Nephron (organoid): ENCODE measurements at regions not wholly inside any gene's neighbourhood (a gene's known extent, or its start where the extent isn't known, plus 50 kb on each side); places are given as distances from the start of the nearest gene placed in this dataset.
"Not testable (repeated sequence)": the region's sequence is repeated elsewhere in the genome, so short reads cannot be mapped to it uniquely, and the experiment has no call there.

Source experiments
- H3K27ac Mint-ChIP-seq, 3 experiments: 2 replicates each; pipeline ENCODE4 v1.8.0; 2020; ENCODE audit warnings: mixed read lengths in 3 of 3, mild to moderate bottlenecking in 2 of 3, moderate library complexity in 1 of 3
- H3K27me3 Mint-ChIP-seq: 2 replicates; pipeline ENCODE4 v1.8.0; 2021; ENCODE audit warnings: low read depth, mild to moderate bottlenecking, moderate library complexity, mixed read lengths
- H3K36me3 Mint-ChIP-seq: 2 replicates; pipeline ENCODE4 v1.8.0; 2020; ENCODE audit warnings: low read depth, mixed read lengths
- H3K4me1 Mint-ChIP-seq: 2 replicates; pipeline ENCODE4 v1.8.0; 2020; ENCODE audit warnings: mixed read lengths
- H3K4me3 Mint-ChIP-seq, 3 experiments: 2 replicates each; pipeline ENCODE4 v1.8.0; 2020; ENCODE audit warnings: mild to moderate bottlenecking in 3 of 3, mixed read lengths in 3 of 3, moderate library complexity in 2 of 3
- H3K9me3 Mint-ChIP-seq: 2 replicates; pipeline ENCODE4 v1.8.0; 2020; ENCODE audit warnings: mixed read lengths
- TF ChIP-seq, protein P1 (sequence below), 3 experiments: fragments of 200-600 bp; sonication (generic); IDR thresholded peaks; one replicate each; pipeline ENCODE4 v1.5.0; 2021; ENCODE audit warnings: antibody characterized with exemption in 3 of 3; ENCODE audit not compliant: unreplicated experiment in 3 of 3

DNA sequence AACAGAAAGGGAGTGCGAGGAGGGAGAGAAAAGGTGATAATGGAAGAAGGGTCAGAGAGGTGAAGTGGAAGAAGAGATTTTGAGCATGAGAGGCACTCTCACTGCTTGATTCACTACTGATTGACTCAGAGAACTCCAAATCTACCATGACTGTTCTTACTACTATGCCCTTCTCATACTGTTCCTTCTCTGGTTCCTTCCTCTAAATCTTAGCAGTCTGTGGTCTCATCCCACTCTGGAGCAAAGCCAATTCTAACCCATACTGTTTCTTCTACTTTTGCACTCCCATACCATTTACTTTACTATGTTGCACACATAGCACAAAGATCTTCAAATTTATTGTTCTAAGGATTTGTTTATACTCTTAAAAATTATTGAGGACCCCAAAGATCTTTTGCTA lies 100.8 kb downstream of the DTWD1 start:
- Mint-ChIP-seq H3K27me3 (no peaks in the 10 kb centered on the region), H3K4me1 (peaks cover 30% of the 10 kb centered on the region), H3K4me3 (no peak overlapping the region), H3K9me3 (peaks cover 11% of the 10 kb centered on the region), H3K27ac (peak overlapping the region in 1 of 3 experiments; percentile 17), H3K36me3 (peaks cover 3% of the 10 kb centered on the region)
- TF ChIP-seq, protein P1, sequence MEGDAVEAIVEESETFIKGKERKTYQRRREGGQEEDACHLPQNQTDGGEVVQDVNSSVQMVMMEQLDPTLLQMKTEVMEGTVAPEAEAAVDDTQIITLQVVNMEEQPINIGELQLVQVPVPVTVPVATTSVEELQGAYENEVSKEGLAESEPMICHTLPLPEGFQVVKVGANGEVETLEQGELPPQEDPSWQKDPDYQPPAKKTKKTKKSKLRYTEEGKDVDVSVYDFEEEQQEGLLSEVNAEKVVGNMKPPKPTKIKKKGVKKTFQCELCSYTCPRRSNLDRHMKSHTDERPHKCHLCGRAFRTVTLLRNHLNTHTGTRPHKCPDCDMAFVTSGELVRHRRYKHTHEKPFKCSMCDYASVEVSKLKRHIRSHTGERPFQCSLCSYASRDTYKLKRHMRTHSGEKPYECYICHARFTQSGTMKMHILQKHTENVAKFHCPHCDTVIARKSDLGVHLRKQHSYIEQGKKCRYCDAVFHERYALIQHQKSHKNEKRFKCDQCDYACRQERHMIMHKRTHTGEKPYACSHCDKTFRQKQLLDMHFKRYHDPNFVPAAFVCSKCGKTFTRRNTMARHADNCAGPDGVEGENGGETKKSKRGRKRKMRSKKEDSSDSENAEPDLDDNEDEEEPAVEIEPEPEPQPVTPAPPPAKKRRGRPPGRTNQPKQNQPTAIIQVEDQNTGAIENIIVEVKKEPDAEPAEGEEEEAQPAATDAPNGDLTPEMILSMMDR (IDR thresholded peaks at IDR 0.05; ENCODE audit: unreplicated experiment in 3 of 3): no peak

DNA sequence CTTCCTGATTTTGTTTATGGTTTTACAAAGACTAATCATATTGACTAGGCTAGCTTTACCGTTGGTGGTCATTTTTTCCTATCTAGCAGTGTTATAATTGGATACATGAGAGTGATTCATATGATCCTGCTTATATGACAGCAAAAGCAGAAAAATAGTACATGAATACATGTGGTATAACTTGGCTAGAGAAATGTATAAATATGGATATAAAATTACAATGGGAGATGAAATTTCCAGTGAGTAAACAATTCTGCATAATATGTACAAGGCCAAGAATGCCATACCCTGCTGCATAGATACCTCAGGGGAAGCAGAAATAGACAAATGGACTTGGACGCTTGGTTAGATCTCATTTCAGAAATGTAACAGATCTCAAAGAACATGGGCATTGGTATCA lies 103.1 kb downstream of the DTWD1 start:
- H3K36me3 Mint-ChIP-seq: peaks cover 3% of the 10 kb centered on the region
- no peak overlapping the region for H3K4me3 Mint-ChIP-seq
- no peak overlapping the region for H3K27ac Mint-ChIP-seq
- H3K27me3 Mint-ChIP-seq: no peaks in the 10 kb centered on the region
- peaks cover 34% of the 10 kb centered on the region for H3K4me1 Mint-ChIP-seq
- TF ChIP-seq, protein P1 (IDR thresholded peaks at IDR 0.05; ENCODE audit: unreplicated experiment in 3 of 3): no peak
- peaks cover 25% of the 10 kb centered on the region for H3K9me3 Mint-ChIP-seq

DNA sequence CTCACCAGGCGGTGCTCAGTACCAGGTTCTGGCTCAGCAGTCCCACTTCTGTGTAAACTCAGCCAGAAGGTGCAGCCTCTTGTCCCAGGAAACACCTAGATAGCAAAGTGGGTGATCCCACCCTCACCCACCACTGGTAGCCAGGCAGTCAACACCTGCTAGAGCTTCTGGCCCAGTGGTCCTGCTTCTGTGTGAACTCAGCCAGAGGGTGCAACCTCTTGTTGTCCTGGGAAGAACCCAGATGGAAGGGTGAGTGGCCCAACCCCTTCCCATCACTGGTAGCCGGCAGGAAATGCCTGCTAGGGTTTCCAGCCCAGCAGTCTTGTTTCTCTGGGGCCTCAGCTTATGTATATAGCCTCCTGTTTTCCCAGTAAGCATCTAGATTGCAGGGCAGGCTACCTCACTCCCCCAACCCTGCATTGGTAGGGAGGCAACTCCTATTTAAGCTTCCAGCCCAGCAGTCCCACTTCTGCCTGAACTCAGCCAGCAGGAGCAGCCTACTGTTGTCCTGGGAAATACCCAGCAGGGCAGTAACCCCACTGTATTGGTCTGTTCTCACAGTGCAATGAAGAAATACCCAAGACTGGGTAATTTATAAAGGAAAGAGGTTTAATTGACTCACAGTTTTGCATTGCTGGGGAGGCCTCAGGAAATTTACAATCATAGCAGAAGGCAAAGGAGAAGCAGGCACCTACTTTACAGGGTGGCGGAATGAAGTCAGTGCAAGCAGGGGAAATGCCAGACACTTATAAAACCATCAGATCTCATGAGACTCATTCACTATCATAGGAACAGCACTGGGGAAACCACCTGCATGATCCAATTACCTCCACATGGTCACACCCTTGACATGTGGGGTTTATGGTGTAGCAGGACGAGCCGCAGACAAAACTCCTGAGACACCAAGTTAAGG lies 110.6 kb downstream of the DTWD1 start:
- Mint-ChIP-seq H3K4me3 (no peak overlapping the region), H3K9me3 (peaks cover 37% of the 10 kb centered on the region), H3K4me1 (peaks cover 13% of the 10 kb centered on the region), H3K36me3 (peaks cover under 1% of the 10 kb centered on the region), H3K27ac (no peak overlapping the region), H3K27me3 (no peaks in the 10 kb centered on the region)
- TF ChIP-seq, protein P1 (IDR thresholded peaks at IDR 0.05; ENCODE audit: unreplicated experiment in 3 of 3): no peak

DNA sequence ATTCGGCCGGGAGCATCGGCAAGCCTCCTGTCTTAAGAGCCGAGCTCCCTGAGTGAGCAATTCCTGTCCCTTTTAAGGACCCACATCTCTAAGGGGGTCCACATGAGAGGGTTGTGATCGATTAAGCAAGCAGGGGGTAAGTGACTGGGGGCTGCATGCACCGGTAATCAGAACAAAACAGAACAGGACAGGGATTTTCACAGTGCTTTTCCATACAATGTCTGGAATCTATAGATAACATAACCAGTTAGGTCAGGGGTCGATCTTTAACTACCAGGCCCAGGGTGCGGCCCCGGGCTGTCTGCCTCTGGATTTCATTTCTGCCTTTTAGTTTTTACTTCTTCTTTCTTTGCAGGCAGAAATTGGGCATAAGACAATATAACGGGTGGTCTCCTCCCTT lies 111.3 kb downstream of the DTWD1 start:
- H3K27ac Mint-ChIP-seq, H3K27me3 Mint-ChIP-seq, H3K36me3 Mint-ChIP-seq, H3K4me3 Mint-ChIP-seq: not testable (repeated sequence)
- peaks cover 33% of the 10 kb centered on the region for H3K9me3 Mint-ChIP-seq
- peaks cover 13% of the 10 kb centered on the region for H3K4me1 Mint-ChIP-seq

DNA sequence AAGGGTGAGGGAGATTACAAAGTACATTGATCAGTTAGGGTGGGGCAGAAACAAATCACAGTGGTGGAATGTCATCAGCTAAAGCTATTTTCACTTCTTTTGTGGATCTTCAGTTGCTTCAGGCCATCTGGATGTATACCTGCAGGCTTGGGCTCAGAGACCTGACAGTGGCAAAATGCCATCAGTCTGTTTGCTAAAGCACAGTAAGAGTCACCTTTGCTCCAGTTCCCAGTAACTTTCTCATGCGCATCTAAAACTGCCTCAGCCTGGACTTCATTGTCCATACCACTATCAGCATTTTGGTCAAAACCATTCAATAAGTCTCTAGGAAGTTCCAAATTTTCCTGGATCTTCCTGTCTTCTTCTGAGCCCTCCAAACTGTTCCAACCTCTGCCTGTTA lies 113.2 kb downstream of the DTWD1 start:
- not testable (repeated sequence) for H3K4me3 Mint-ChIP-seq, H3K27me3 Mint-ChIP-seq, H3K27ac Mint-ChIP-seq, H3K36me3 Mint-ChIP-seq, H3K4me1 Mint-ChIP-seq
- peaks cover 24% of the 10 kb centered on the region for H3K9me3 Mint-ChIP-seq

DNA sequence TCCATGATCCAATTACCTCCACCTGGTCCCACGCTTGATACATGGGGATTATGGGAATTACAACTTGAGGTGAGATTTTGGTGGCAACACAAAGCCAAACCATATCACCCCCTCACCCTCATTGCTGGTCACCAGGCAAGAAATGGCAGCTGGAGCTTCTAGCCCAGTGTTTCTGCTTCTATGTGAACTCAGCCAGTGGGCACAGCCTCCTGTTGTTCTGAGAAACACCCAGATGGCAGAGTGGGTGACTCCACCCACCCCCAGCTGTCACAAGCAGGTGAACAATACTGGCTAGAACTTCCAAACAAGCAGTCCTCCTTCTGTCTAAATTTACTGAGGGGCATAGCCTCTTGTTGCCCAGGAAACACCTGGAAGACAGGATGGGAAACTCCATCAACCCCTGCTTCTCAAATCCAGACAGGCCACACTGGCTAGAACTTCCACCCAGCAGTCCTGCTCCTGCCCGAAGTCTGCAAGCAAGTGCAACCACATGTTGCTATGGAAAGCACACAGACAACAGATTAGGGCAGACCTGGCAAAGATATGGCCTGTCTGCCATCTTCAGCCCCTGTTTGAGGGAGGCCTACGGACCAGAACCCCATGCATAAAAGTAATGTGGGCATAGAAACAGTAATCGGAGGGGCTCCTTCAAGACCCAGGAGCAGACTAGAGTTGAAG lies 114.1 kb downstream of the DTWD1 start:
- peaks cover 23% of the 10 kb centered on the region for H3K9me3 Mint-ChIP-seq
- no peaks in the 10 kb centered on the region for H3K27me3 Mint-ChIP-seq
- no peak overlapping the region for H3K4me3 Mint-ChIP-seq
- H3K4me1 Mint-ChIP-seq: no peaks in the 10 kb centered on the region
- TF ChIP-seq, protein P1 (IDR thresholded peaks at IDR 0.05; ENCODE audit: unreplicated experiment in 3 of 3): no peak
- no peaks in the 10 kb centered on the region for H3K36me3 Mint-ChIP-seq
- H3K27ac Mint-ChIP-seq: no peak overlapping the region
